K562 (cell line): ENCODE measurements at regions not wholly inside any gene's neighbourhood (a gene's known extent, or its start where the extent isn't known, plus 50 kb on each side); places are given as distances from the start of the nearest gene placed in this dataset.

Source experiments
- ATAC-seq: fragments of 200-7000 bp; cut with Tn5 transposase; 3 replicates; pipeline ENCODE4 v1.9.1; 2020; ENCODE audit warnings: moderate library complexity
- BruUV-seq: library from RNA; stranded (reverse); fragments of 400-500 nt; replicated peaks from 2 replicates; lab custom pipeline; 2021; lab: Mats Ljungman, UMichigan
- CTCF ChIA-PET: fragments of 300-600 bp; formaldehyde crosslinking; extraction: SDS; loops from one replicate; lab custom pipeline; 2021; ENCODE audit warnings: low intra/inter-chr PET ratio; lab: Yijun Ruan, JAX
- POLR2A ChIA-PET: fragments of 300-600, 350-650 bp; sonication (Branson Sonifier 250); formaldehyde crosslinking; extraction: SDS; loops from one replicate; lab custom pipeline; 2021; ENCODE audit warnings: antibody characterized with exemption, inconsistent platforms; lab: Yijun Ruan, JAX
- DNase-seq, 4 experiments: peaks; one replicate each; pipeline versions ENCODE4 v3.0.0 to v3.0.0-alpha.2; 2011 to 2018; ENCODE audit warnings: low spot score in 3 of 4, mixed read lengths in 3 of 4; ENCODE audit errors: extremely low read depth in 1 of 4
- FAIRE-seq: peaks from 2 replicates; lab custom pipeline; 2011; peaks lifted over from hg19 to GRCh38; lab: Jason Lieb, UNC
- H2AFZ ChIP-seq: 2 replicates; pipeline ENCODE4 v1.6.0; 2011; ENCODE audit warnings: low read depth, low read length, control low read depth, inconsistent platforms
- H3K27ac ChIP-seq: fragments of 200-600 bp; 3 replicates; pipeline ENCODE4 v1.8.0; 2011; ENCODE audit warnings: low read depth, mild to moderate bottlenecking, control low read depth, inconsistent platforms, low read length, moderate library complexity, mixed read lengths; ENCODE audit errors: extremely low read depth
- H3K27me3 ChIP-seq, 2 experiments: fragments of 300-600 bp in 1 of 2; 2 replicates in 1 of 2; 3 replicates in 1 of 2; pipeline versions ENCODE4 v1.6.0 to v1.8.0; 2011; ENCODE audit warnings: inconsistent platforms in 2 of 2, low read length in 2 of 2, mild to moderate bottlenecking in 1 of 2, mixed read lengths in 1 of 2, moderate library complexity in 1 of 2; ENCODE audit not compliant: control insufficient read depth in 2 of 2, insufficient read depth in 2 of 2
- H3K36me3 ChIP-seq: fragments of 300-600 bp; 3 replicates; pipeline ENCODE4 v1.8.0; 2011; ENCODE audit warnings: mild to moderate bottlenecking, low read length, inconsistent platforms; ENCODE audit not compliant: control insufficient read depth, insufficient read depth
- H3K4me1 ChIP-seq, 2 experiments: fragments of 200-600 bp in 1 of 2; replicated peaks in 1 of 2; 2 replicates in 1 of 2; 3 replicates in 1 of 2; pipeline versions ENCODE4 v1.5.1 to v1.8.0; 2011; ENCODE audit warnings: inconsistent platforms in 2 of 2, low read length in 2 of 2, mild to moderate bottlenecking in 1 of 2, mixed read lengths in 1 of 2, moderate library complexity in 1 of 2; ENCODE audit not compliant: control insufficient read depth in 2 of 2, insufficient read depth in 2 of 2
- H3K4me2 ChIP-seq: 2 replicates; pipeline ENCODE4 v1.6.1; 2011; ENCODE audit warnings: low read length, control low read depth, inconsistent platforms, mixed read lengths; ENCODE audit not compliant: insufficient read depth
- H3K4me3 ChIP-seq: fragments of 200-600 bp; sonication (generic), shearing (Covaris generic); 2 replicates; pipeline ENCODE4 v1.5.1; 2016; ENCODE audit warnings: control low read depth, inconsistent platforms
- H3K79me2 ChIP-seq: fragments of 200-600 bp; 3 replicates; pipeline ENCODE4 v1.8.0; 2011; ENCODE audit warnings: low read length, inconsistent platforms; ENCODE audit not compliant: control insufficient read depth, insufficient read depth
- H3K9ac ChIP-seq, 2 experiments: 2 replicates each; pipeline versions ENCODE4 v1.6.0 to v1.6.1; 2011; ENCODE audit warnings: low read depth in 2 of 2, low read length in 2 of 2, control low read depth in 1 of 2, inconsistent platforms in 1 of 2, mild to moderate bottlenecking in 1 of 2, mixed read lengths in 1 of 2; ENCODE audit not compliant: insufficient read depth in 1 of 2
- H3K9me1 ChIP-seq: one replicate; pipeline ENCODE4 v1.6.0; 2011; ENCODE audit warnings: inconsistent platforms, mild to moderate bottlenecking, low read length, moderate library complexity; ENCODE audit not compliant: control insufficient read depth, insufficient read depth
- H3K9me3 ChIP-seq: replicated peaks from 2 replicates; pipeline ENCODE4 v1.5.1; 2011; ENCODE audit warnings: low read depth, low read length, inconsistent platforms; ENCODE audit not compliant: control insufficient read depth, insufficient read depth
- H4K20me1 ChIP-seq: replicated peaks from 2 replicates; pipeline ENCODE4 v1.6.1; 2011; ENCODE audit warnings: low read length, inconsistent platforms, mixed read lengths; ENCODE audit not compliant: control insufficient read depth, insufficient read depth
- CC2D1A ChIP-seq: fragments of 450-650 bp; IDR thresholded peaks from 2 replicates; pipeline ENCODE4 v1.6.1; 2017; ENCODE audit warnings: mild to moderate bottlenecking
- CTBP1 ChIP-seq: fragments of 450-650 bp; IDR thresholded peaks from 2 replicates; pipeline ENCODE4 v1.6.1; 2016; ENCODE audit warnings: borderline replicate concordance
- GTF2F1 ChIP-seq: IDR thresholded peaks from 2 replicates; pipeline ENCODE4 v1.6.1; 2011; ENCODE audit warnings: low read depth, low read length, improper control_type of control experiment
- HNRNPK ChIP-seq: fragments of 200-400 bp; formaldehyde crosslinking; IDR thresholded peaks from one replicate; pipeline ENCODE4 v1.6.1; 2018; ENCODE audit warnings: mild to moderate bottlenecking, low read depth, low read length; ENCODE audit not compliant: poor library complexity, severe bottlenecking
- RAD21 ChIP-seq, 2 experiments: fragments of 250-450 bp in 1 of 2; fragments of 450-650 bp in 1 of 2; sonication (Bioruptor Pico) in 1 of 2; formaldehyde crosslinking in 1 of 2; IDR thresholded peaks in 1 of 2; conservative IDR thresholded peaks in 1 of 2; 2 replicates each; pipeline versions ENCODE4 v1.4.0 to v1.8.0; 2020 to 2022; ENCODE audit warnings: mild to moderate bottlenecking in 2 of 2, moderate library complexity in 1 of 2
- RB1 ChIP-seq: fragments of 450-650 bp; IDR thresholded peaks from 2 replicates; pipeline ENCODE4 v1.6.1; 2017; ENCODE audit warnings: low read depth, mild to moderate bottlenecking
- RCOR1 ChIP-seq, 2 experiments: IDR thresholded peaks; 2 replicates each; pipeline ENCODE4 v1.6.1; 2012; ENCODE audit warnings: low read depth in 2 of 2, low read length in 2 of 2, borderline replicate concordance in 1 of 2, improper control_type of control experiment in 1 of 2
- SIN3B ChIP-seq: fragments of 450-650 bp; IDR thresholded peaks from 2 replicates; pipeline ENCODE4 v1.6.1; 2017; ENCODE audit warnings: low read depth, mild to moderate bottlenecking, moderate library complexity
- SMC3 ChIP-seq: conservative IDR thresholded peaks from 2 replicates; pipeline ENCODE4 v1.6.1; 2011; ENCODE audit warnings: low read depth, low read length, improper control_type of control experiment; ENCODE audit not compliant: insufficient read depth
- STAG1 ChIP-seq: sonication (generic); formaldehyde crosslinking; IDR thresholded peaks from 2 replicates; pipeline ENCODE4 v1.5.0; 2020; ENCODE audit warnings: missing genetic modification reagents, borderline replicate concordance
- WGBS: fragments of 100-300 bp; shearing (Covaris generic); methylation state at CpG from one replicate; pipeline ENCODE4 v1.1.6; 2016; ENCODE audit warnings: low coverage, mixed read lengths; ENCODE audit not compliant: insufficient coverage; ENCODE audit errors: missing lambda C conversion rate; 5-methylcytosine and 5-hydroxymethylcytosine counted together
- in situ Hi-C: fragments of 300-500 bp; cut with MboI; formaldehyde crosslinking; loops from 4 replicates; pipeline ENCODE4 v1.15.0; 2018; ENCODE audit warnings: inconsistent platforms, mixed read lengths
- intact Hi-C: fragments of 100-400 bp; cut with micrococcal nuclease; formaldehyde crosslinking; loops from 2 replicates; pipeline ENCODE4 v1.14.2; 2022
- TF ChIP-seq, protein P1 (sequence below): fragments of 450-650 bp; formaldehyde crosslinking; IDR thresholded peaks from 2 replicates; pipeline ENCODE4 v1.4.0; 2020; ENCODE audit warnings: mild to moderate bottlenecking, moderate library complexity
- TF ChIP-seq, protein P2 (sequence below): sonication (generic); formaldehyde crosslinking; IDR thresholded peaks from 2 replicates; pipeline ENCODE4 v1.5.0; 2020; ENCODE audit warnings: missing genetic modification reagents

DNA sequence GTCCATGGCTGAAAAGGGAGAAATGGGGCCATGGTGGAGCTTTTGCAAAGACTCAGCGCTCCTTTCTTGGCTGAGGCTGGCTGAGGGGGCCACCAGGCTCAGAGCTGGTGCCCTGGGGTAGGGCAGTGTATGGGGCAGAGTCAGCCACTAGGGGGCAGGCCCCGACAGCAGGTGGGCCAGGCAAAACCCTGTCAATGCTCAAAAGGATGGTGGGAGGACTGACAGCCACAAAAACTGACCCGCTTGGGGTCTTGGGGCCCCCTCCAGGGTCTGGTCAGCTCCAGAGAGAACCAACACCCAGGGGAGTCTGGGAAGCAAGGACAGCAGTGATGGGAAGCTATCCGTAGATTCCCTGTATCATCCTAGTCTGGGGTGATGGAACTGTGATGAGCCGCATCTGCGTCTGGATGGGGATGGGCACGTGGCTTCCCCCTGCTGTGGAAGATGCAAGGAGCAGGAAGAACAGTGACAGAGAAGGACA lies 306.9 kb downstream of the DHX35 start:
- FAIRE-seq: no peak
- intact Hi-C loops: loop anchor here (2.0 to 5.0 kb wide), 3 partner anchors 157 to 1694 kb away; no protein-coding TSS in a partner anchor
- TF ChIP-seq RAD21 (CRISPR knock-in tag; conservative IDR thresholded peaks at IDR 0.05 in 1 of 2, IDR thresholded peaks at IDR 0.05 in 1 of 2): peak; percentile 61 to 85
- no peak for TF ChIP-seq GTF2F1
- TF ChIP-seq SMC3: peak; percentile 73
- TF ChIP-seq SIN3B: no peak
- no peak for TF ChIP-seq HNRNPK
- TF ChIP-seq, protein P1, sequence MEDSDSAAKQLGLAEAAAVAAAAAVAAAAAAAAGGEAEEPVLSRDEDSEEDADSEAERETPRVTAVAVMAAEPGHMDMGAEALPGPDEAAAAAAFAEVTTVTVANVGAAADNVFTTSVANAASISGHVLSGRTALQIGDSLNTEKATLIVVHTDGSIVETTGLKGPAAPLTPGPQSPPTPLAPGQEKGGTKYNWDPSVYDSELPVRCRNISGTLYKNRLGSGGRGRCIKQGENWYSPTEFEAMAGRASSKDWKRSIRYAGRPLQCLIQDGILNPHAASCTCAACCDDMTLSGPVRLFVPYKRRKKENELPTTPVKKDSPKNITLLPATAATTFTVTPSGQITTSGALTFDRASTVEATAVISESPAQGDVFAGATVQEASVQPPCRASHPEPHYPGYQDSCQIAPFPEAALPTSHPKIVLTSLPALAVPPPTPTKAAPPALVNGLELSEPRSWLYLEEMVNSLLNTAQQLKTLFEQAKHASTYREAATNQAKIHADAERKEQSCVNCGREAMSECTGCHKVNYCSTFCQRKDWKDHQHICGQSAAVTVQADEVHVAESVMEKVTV (CRISPR knock-in tag): peak; percentile 57; the same call in 1 of the 2 replicates
- 0 out of 2 replicates have a peak, but pooled peaks have one; percentile 24 for TF ChIP-seq CTBP1
- 0 out of 2 replicates have a peak, but pooled peaks have one; percentile 26 for TF ChIP-seq RB1
- TF ChIP-seq RCOR1 (IDR thresholded peaks at IDR 0.05; ENCODE audit: borderline replicate concordance in 1 of 2, low read depth in 2 of 2, low read length in 2 of 2): 0 out of 4 replicates have a peak, but pooled peaks of 1 of the 2 experiments have one; percentile 25
- TF ChIP-seq STAG1 (CRISPR knock-in tag): peak; percentile 34; the same call in 1 of the 2 replicates
- peak; percentile 36; the same call in 1 of the 2 replicates for TF ChIP-seq CC2D1A
- TF ChIP-seq, protein P2, sequence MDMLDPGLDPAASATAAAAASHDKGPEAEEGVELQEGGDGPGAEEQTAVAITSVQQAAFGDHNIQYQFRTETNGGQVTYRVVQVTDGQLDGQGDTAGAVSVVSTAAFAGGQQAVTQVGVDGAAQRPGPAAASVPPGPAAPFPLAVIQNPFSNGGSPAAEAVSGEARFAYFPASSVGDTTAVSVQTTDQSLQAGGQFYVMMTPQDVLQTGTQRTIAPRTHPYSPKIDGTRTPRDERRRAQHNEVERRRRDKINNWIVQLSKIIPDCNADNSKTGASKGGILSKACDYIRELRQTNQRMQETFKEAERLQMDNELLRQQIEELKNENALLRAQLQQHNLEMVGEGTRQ (CRISPR knock-in tag): 0 out of 2 replicates have a peak, but pooled peaks have one; percentile 5

More for the DNA sequence above, 306.9 kb downstream of the DHX35 start:
- in situ Hi-C loops: loop anchor here (25.0 kb wide), 2 partner anchors 1418 to 1668 kb away; partner anchors contain the start of gene MAFB
- DNase-seq: peak; percentile 54 to 78 (median 75)
- H3K27ac ChIP-seq: no peak overlapping the region
- H3K79me2 ChIP-seq: no peaks in the 10 kb centered on the region
- 3% methylated on average over 6 of the region's 7 CpGs for whole genome bisulfite sequencing
- H3K36me3 ChIP-seq: no peaks in the 10 kb centered on the region
- H3K27me3 ChIP-seq: no peaks in the 10 kb centered on the region
- POLR2A ChIA-PET: no interaction called here
- H3K4me3 ChIP-seq: no peak overlapping the region
- no peak overlapping the region for H3K4me2 ChIP-seq
- ATAC-seq: peak; percentile 98
- BruUV-seq: no TSS peak
- H3K9me1 ChIP-seq: no peaks in the 10 kb centered on the region
- no peaks in the 10 kb centered on the region; the same call in 1 of the 2 replicates for H4K20me1 ChIP-seq
- no peak overlapping the region for H2AFZ ChIP-seq
- H3K9me3 ChIP-seq: no peaks in the 10 kb centered on the region
- H3K4me1 ChIP-seq: no peaks in the 10 kb centered on the region; a peak in 1 of 5 replicates
- CTCF ChIA-PET: interaction anchor here (1.2 to 1.3 kb wide), 2 partner anchors 8 to 1694 kb away, joined by 3 read pairs; no protein-coding TSS in a partner anchor
- H3K9ac ChIP-seq: no peak overlapping the region
